ENCODE measurements at regions not wholly inside any gene's neighbourhood (a gene's known extent, or its start where the extent isn't known, plus 50 kb on each side); places are given as distances from the start of the nearest gene placed in this dataset.

DNA sequence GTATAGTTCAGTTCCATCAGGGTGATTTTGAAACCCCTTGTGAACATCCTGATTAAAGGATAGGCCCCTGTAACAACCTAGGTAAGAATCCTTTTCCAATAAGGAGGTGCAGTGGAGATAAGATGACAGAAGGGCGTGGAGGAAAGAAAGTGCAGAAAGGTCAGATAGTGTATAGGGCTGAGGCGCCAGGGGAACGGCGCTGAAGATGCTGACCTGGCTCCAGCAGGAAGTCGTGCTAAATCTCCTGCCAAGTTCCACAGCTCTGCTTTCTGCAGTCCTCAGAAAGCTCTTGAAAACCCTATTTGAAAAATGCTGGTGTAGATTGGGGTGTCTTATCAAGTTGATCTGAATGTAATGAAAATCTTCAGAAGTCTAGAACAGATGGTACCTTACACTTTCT, 221.7 kb downstream of the COG6 start:
- intact Hi-C loops (cut with DNase I), result no loop called here
- DNase-seq (ENCODE audit: low spot score), result no peak
- H3K4me1 ChIP-seq (replicated peaks), result no peaks in the 10 kb centered on the region
- H3K4me3 ChIP-seq, result no peak overlapping the region
- no peak overlapping the region for H3K27ac ChIP-seq
- H3K27me3 ChIP-seq (replicated peaks; ENCODE audit: insufficient read depth), result no peaks in the 10 kb centered on the region
- TF ChIP-seq POLR2AphosphoS5 (IDR thresholded peaks at IDR 0.05), result no peak
- no peak for TF ChIP-seq POLR2A (IDR thresholded peaks at IDR 0.05)
- TF ChIP-seq, protein P1, sequence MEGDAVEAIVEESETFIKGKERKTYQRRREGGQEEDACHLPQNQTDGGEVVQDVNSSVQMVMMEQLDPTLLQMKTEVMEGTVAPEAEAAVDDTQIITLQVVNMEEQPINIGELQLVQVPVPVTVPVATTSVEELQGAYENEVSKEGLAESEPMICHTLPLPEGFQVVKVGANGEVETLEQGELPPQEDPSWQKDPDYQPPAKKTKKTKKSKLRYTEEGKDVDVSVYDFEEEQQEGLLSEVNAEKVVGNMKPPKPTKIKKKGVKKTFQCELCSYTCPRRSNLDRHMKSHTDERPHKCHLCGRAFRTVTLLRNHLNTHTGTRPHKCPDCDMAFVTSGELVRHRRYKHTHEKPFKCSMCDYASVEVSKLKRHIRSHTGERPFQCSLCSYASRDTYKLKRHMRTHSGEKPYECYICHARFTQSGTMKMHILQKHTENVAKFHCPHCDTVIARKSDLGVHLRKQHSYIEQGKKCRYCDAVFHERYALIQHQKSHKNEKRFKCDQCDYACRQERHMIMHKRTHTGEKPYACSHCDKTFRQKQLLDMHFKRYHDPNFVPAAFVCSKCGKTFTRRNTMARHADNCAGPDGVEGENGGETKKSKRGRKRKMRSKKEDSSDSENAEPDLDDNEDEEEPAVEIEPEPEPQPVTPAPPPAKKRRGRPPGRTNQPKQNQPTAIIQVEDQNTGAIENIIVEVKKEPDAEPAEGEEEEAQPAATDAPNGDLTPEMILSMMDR (IDR thresholded peaks at IDR 0.05), result no peak
- H3K36me3 ChIP-seq, result no peaks in the 10 kb centered on the region
- no peaks in the 10 kb centered on the region for H3K9me3 ChIP-seq
- WGBS, result 75% methylated on average over 5 of the region's 5 CpGs

GRCh38 chr13:39879286-39880035, 224.0 kb downstream of the COG6 start:
- Histone ChIP-seq H3K36me3 (no peaks in the 10 kb centered on the region), H3K27me3 (replicated peaks; ENCODE audit: insufficient read depth) (no peaks in the 10 kb centered on the region), H3K4me3 (no peak overlapping the region), H3K27ac (no peak overlapping the region), H3K4me1 (replicated peaks) (no peaks in the 10 kb centered on the region), H3K9me3 (no peaks in the 10 kb centered on the region)
- intact Hi-C loops (cut with DNase I), result no loop called here
- DNase-seq (ENCODE audit: low spot score), result no peak
- TF ChIP-seq POLR2A (IDR thresholded peaks at IDR 0.05) (no peak), POLR2AphosphoS5 (IDR thresholded peaks at IDR 0.05) (no peak)
- TF ChIP-seq, protein P1 (IDR thresholded peaks at IDR 0.05), result no peak
- 72% methylated on average over 4 of the region's 4 CpGs for WGBS

DNA sequence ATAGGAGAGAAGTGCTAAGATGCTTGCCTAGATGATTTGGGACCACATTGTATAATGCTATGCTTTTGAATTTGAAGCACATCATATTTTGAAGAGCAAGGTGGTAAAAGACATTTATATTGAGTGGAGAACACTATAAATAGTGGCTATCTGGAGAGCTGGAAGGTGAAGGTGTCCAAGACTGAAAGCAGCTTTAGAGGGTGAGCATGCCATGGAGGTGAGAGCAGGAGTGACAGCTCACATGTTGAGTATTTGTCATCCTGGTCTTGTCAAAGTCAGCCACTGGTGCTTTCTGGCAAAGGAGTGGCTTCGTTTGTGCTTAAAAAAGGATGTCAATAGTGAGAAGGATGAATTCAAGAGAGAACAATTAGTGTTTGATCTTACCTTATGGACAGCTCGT, 225.9 kb downstream of the COG6 start:
- intact Hi-C loops (cut with DNase I), result no loop called here
- 45% methylated on average over 2 of the region's 2 CpGs for WGBS
- Histone ChIP-seq H3K9me3 (no peaks in the 10 kb centered on the region), H3K4me3 (no peak overlapping the region), H3K27ac (no peak overlapping the region), H3K36me3 (no peaks in the 10 kb centered on the region), H3K27me3 (replicated peaks; ENCODE audit: insufficient read depth) (no peaks in the 10 kb centered on the region), H3K4me1 (replicated peaks) (no peaks in the 10 kb centered on the region)
- TF ChIP-seq POLR2AphosphoS5 (IDR thresholded peaks at IDR 0.05) (no peak), POLR2A (IDR thresholded peaks at IDR 0.05) (no peak)
- TF ChIP-seq, protein P1 (IDR thresholded peaks at IDR 0.05), result no peak
- no peak for DNase-seq (ENCODE audit: low spot score)

DNA sequence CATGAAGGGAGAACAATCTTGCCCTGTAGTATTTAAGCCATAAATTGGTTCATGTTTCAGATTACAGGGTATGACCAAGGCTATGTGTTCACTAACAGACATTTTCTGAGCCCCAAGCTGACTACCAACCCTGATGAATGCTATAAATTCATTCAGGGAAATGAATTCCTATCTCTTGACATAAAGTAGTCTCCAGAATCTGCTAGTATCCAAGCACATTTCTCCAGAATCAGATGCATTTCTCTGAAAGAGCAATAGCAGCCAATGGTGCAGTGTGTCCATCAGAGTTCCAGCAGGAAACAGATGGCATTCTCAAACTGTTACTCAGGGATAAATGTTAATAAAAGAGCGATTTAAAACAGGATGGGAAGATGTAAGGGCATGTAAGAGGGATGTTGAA, 226.4 kb downstream of the COG6 start:
- no peaks in the 10 kb centered on the region for H3K4me1 ChIP-seq (replicated peaks)
- TF ChIP-seq, protein P1 (IDR thresholded peaks at IDR 0.05), result no peak
- TF ChIP-seq POLR2A (IDR thresholded peaks at IDR 0.05) (no peak), POLR2AphosphoS5 (IDR thresholded peaks at IDR 0.05) (no peak)
- no peak overlapping the region for H3K4me3 ChIP-seq
- 68% methylated on average over 1 of the region's 1 CpG for WGBS
- no peaks in the 10 kb centered on the region for H3K9me3 ChIP-seq
- H3K27me3 ChIP-seq (replicated peaks; ENCODE audit: insufficient read depth), result no peaks in the 10 kb centered on the region
- H3K36me3 ChIP-seq, result no peaks in the 10 kb centered on the region
- H3K27ac ChIP-seq, result no peak overlapping the region
- intact Hi-C loops (cut with DNase I), result no loop called here
- DNase-seq (ENCODE audit: low spot score), result no peak

DNA sequence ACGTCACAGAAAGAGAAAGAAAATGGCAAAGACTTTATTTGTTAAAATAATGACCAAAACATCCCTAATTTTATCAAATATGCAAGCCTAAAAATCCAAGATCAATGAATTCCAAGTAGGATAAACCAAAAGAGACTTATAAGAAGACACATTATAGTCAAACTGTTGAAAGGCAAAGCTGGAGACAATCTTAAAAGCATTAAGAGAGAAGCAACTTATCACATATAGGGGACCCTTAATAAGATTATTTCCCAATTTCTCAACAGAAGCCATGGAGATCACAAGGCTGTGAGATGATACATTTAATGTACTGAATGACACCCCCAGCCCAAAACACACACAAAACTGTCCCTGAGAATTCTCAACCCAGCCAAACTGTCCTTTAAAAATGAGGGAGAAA, 228.7 kb downstream of the COG6 start:
- Histone ChIP-seq H3K4me3 (no peak overlapping the region), H3K4me1 (replicated peaks) (no peaks in the 10 kb centered on the region), H3K27ac (no peak overlapping the region), H3K9me3 (no peaks in the 10 kb centered on the region), H3K27me3 (replicated peaks; ENCODE audit: insufficient read depth) (no peaks in the 10 kb centered on the region), H3K36me3 (no peaks in the 10 kb centered on the region)
- WGBS, result 91% methylated on average over 1 of the region's 1 CpG
- intact Hi-C loops (cut with DNase I), result no loop called here
- TF ChIP-seq, protein P1 (IDR thresholded peaks at IDR 0.05), result no peak
- TF ChIP-seq POLR2AphosphoS5 (IDR thresholded peaks at IDR 0.05), result no peak
- no peak for DNase-seq (ENCODE audit: low spot score)
